UCSD-AML1 (cell line): ENCODE measurements at regions not wholly inside any gene's neighbourhood (a gene's known extent, or its start where the extent isn't known, plus 50 kb on each side); places are given as distances from the start of the nearest gene placed in this dataset.

Source experiments
- DNase-seq: peaks from one replicate; lab custom pipeline; 2025; ENCODE audit not compliant: unreplicated experiment; lab: John Stamatoyannopoulos, UW

DNA sequence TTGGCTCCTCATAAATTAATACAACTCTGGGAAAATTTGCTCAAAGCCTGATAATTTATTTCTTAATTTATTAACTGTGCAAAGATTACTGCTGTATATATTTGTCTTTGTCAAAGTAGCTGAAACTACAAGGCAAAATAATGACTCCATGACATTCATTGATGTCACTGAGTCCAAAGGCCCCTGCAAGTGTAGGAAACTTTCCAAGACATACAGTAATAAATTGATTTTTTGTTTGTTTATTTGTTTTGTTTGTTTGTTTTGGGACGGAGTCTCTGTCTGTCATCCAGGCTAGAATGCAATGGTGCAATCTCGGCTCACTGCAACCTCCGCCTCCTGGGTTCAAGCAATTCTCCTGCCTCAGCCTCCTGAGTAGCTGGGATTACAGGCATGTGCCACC, 96.8 kb upstream of the LPP start:
- no peak for DNase-seq

DNA sequence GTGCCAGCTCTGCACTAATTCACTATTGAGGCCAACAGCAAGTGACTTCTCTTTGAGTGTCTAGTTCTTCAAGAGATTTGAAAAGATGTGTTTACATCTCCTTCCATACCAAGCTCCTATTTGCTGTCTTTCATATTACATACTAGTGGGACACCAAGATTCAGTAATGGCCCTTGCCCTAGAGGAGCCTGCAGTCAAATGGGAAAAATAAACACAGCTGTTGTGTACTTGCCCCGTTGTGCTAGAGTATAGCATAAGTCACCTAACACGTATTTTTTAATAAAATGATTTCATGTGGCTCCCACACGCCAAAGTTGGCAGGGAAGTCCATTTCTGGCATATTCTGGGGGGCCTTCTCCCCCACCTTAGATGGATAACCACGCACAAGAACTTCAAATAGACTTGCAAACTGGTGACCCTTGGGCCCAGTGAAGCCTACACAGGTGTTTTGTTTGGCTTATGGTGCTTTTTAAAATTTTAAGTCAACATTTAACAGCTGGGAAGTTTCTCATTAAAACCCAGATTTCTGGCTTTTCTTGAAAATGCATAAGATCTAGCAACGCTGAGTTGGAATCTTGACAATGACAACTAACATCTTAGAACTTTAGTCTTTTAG, 95.3 kb upstream of the LPP start:
- no peak for DNase-seq

DNA sequence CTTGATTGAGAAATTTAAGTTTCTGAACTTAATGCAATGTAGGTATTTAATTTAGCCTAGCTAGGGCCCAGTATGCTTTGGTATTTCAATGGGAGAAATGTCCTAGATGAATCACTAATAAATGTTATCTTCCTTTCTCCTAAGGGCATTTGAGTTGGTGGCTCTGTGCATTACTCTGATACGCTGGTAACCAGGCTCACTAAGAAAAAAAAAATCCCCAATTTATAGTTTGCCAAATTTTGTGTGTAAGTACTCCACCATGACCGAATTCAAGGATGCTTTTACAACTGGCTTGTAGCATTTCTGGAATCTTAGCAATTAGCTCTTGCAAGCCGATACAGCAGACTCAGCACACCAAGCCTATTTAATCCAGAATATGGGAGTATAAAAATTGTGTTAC, 94.6 kb upstream of the LPP start:
- DNase-seq: no peak

DNA sequence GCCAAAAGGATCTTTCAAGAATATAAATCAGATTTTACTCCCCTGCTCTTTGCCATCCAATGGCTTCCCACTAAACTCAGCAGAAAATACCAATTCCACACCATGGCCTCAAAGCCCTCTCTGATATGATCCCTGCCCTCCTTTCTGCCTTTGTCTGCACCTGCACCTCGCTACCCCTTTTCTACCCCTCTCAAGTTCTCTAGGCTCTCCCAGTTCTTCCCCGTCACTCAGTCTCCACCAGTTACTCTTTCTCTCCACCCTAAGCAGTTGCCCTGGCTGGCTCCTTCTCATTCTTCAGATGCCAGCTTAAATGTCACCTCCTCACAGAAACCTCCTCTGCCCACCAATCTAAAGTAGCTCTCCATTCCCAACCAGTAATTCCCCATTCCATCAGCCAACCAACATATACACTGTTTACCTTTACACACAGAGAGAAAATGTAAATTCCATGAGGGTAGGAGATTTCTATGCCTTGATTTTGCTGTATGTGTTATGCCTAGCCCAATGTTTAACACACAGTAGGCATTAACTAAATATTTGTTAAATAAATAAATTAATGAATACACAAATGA, 93.6 kb upstream of the LPP start:
- no peak for DNase-seq

DNA sequence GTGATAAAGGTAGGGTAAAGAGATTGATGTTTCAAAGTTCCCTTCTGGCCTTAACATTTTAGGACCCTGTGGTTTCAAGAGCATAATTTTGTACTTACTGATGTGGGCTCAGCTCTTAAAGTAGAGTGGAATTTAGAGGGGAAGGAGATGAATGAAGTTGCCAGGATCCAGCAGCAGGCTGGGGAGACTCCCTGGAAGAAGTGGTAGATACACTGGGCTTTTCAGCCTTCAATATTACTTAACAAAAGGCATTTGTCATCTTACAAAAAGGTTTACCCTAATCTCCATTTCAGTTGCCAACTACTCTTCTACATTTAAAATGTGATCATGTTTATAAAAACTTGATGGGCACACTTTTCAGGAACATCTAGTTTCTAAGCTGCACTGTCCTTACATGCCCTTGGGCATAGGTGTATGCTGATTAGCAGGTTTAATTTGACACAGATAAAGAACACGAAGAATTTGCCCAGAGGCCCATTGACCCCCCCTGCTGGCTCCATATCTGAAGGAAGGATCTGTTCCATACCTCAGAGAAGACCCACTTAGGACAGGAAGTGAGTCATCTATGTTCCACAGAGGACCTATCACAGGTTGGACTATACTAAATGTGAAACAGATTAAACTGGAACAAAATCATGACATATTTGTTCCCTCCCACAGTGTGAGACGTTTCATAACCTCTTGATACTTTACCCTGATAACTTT, 93.0 kb upstream of the LPP start:
- DNase-seq: no peak

DNA sequence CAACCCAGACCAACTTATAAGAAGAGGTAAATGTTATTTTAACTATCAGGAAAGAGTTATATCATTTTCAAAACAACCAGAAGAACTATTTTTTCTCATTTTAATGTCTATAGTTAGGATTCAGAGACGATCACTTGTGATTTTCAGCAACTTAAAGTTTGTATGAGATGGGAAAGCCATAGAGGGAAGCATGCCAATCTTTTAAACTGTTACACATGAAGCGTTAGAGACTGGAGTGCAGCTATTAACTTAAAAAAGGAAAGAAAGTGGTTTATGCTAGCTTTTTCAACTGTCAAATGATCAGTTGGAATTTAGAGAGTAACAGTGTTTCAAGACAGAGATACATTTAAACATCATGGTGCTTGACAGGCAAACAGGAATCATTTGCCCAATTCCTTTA, 91.7 kb upstream of the LPP start:
- DNase-seq: no peak

DNA sequence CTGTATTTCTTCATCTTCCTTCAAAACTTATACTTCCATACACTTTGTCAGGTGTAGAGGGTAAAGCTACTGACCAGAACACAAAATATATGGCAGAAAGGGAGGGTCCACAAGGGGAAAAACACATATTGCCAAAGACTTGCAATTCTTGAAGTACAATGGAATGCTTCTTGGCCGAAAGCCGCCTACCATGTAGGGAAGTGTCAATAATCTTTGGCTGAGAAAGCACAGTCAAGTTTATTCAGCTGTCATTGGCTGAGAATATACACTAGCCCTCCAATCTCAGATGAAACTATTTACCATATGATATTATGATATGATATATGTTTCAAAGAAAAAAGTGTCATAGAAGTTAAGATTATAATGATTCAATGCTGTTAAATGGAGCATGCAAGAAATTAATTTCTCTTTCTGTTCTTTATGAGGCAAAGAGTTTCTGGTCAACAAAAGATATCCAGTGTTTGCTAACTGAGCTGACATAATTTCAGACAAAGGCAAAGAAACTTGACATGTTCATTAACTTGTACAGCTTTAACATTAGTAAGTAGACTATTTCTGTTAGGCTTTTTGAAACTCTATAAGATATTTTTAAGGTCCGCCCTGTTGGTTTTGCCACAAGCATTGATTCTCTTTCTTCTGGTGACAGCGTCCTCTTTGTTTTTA, 89.0 kb upstream of the LPP start:
- no peak for DNase-seq

DNA sequence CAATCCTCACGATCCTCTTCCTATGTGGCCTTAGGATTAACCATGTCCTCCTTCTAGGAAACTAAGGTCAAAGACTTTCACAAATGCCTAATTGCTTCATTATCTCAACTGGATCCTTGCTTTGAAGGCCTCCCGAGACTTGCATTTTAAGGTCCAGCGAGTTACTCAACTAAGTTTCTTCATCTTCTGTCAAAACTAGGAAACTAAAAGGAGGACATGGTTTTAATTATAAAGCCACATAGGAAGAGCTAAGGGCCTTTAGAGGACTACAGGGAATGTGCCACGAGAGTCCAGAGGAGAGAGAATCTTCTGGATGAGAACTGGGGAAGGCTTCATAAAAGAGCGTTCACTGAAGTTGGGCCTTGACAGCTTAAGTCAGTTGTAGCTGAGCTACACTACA, 87.8 kb upstream of the LPP start:
- no peak for DNase-seq

DNA sequence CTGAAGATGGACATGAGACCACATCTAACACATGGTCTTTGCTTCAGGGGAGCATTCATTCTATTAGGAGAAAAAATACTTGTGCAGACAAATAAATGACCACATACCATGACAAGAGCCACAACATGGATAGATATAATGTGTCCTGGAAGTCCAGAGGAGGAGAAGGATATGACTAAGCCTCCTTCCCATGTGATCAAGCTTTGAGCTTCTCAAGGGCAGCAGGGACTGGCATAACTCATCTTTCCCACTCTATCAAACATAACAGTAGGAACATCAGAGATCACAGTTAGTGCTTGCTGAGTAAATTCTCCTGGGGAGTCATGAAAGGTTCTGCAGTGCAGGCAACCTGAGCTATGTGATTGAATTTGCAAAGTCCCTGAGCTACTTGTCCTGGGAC, 86.0 kb upstream of the LPP start:
- no peak for DNase-seq

DNA sequence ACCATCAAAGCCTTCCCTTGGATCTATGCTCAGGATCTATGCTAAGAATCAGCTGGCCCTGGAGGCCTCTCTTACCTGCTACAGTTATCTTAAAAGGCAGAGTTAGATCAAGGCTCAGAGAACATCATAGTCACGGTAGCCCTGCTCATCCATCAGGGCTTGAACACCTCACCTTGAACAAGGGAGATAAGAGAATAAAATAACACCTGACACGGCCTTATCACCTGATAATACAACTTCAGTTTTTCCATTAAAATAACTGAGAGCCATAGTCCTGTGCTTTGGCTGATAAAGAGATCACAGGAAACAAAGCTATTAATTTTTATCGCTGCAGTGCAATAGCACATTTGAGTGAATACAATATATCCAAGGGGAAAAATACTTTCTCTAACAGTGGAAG, 85.6 kb upstream of the LPP start:
- DNase-seq: no peak

DNA sequence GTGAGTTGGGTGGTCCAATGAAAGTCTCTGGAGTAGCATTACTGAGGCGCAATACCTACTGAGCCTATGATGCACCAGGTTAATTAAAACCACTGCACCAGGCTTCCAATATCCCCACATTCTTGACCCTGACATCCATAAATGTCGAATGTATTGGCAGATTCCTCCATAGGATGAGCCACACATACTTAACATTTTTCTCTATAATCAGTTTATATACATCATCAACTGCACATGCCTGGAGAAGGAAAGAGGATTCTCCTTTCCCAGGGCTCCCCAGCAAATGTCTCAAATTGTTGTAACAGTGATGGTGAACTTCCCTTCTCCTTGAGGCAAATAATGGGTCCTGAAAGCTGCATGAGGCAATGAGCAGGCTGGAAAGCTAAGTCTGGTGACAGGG, 82.3 kb upstream of the LPP start:
- no peak for DNase-seq

DNA sequence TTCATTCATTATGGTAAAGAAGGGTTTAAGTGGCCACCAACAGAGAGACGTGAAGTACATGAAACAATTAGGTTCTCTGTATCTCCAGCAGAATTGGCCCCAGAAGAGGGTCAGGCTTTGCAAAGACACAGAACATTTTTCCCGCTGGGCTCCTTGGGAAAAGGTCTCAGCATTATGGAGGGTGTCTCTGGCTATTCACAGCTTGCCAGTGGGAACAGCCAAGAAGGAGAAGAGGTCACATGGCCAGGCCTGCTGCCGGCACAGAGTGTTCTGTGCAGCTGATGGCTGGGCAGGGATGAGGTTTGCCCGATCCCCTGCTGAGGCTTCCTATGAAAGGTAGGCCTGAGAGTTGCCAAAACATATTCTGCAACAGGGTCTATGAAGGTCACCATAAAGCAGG, 77.8 kb upstream of the LPP start:
- DNase-seq: no peak

DNA sequence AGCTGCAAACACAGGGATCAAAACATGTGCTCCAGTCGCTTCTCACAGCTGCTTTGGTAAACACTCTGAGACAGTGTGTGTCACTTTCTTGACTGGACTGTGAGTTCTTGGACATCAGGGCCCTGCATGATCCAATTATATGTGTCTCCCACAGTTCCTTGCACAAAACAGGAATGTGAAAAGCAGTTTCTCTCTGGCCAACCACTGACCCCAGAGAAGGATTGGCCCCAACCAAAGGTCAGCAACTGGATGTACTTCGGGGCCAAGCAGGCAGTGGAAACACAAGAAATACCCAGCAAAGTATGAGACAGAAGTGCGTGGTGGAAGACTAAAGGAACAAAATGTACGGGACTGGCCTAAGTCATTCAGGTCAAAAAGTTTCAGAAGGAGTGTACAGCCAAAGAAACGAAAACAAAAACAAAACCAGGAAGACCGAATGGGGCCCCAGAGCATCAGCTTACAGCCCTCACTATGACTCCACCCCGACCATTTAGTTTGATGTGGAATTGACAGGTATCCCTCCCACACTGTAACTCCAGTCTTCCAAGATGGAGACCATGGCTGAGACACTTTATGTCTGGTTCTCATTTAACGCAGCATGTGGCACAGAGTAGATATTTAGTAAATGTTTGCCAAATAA, 76.7 kb upstream of the LPP start:
- DNase-seq: no peak

DNA sequence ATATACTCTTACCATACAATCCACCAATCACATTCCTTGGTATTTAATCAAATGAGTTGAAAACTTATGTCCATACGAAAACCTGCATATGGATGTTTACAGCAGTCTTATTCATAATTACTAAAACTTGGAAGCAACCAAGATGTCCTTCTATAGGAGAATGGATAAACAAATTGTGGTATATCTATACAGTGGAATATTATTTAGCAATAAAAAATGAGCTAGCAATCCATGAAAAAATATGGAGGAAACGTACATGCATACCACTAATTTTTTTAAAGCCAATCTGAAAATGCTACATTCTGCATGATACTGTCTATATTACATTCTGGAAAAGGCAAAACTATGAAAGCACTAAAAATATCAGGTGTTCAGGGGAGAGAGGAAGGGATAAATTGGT, 73.9 kb upstream of the LPP start:
- no peak for DNase-seq

DNA sequence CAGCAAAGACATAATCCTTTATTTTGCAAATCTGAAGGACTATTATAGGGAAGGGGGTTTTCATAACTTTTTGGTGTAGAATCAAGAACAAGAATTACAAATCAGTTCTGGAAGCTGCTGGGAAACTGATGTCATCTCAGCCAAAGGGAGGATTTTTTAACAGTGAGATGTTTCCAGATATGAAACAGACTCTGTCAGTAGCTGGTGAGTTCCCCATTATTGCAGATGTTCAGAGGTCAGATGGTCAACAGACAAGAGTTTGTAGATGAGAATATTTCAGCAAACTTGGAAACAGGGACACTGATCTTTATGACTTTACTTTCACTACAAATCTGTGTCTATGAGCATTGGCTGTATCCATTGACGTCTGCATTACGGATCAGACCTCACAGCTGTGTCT, 71.9 kb upstream of the LPP start:
- no peak for DNase-seq

DNA sequence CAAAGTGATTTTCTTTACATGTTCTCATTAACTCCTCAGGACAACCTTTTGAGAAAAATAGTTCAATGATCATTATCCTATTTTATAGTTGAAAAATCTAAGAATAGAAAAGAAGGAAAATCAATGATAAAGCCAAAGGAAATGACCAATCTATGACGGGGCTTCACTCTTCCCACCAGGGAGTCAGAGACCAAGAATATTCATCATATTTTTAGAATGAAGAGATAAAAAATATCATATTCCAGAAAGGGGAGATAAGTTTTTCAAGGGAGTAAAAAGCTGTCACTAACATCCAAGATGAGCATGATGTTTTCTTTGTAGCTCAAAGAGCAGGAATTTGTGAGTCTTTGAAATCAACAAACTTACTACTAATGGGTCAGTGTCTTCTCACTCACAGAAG, 71.5 kb upstream of the LPP start:
- DNase-seq: no peak

DNA sequence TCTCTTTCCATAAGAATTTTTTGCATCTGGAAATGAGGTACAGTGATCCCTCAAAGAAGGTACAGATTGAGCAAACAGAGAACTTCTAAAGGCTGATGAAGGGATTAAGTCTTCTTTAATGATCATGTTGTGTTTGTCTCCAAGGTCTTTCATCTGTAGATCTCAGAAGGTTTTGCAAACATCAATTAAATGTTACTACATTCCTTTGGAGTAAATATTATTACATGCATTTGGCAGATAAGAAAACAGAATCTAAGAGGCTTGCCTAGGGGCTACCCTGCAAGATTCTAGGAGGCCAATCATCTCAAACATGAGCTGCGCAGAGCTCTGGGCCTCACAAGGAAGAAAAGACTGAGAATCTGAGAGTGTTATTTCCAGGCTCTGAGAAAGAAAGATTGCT, 70.9 kb upstream of the LPP start:
- no peak for DNase-seq

DNA sequence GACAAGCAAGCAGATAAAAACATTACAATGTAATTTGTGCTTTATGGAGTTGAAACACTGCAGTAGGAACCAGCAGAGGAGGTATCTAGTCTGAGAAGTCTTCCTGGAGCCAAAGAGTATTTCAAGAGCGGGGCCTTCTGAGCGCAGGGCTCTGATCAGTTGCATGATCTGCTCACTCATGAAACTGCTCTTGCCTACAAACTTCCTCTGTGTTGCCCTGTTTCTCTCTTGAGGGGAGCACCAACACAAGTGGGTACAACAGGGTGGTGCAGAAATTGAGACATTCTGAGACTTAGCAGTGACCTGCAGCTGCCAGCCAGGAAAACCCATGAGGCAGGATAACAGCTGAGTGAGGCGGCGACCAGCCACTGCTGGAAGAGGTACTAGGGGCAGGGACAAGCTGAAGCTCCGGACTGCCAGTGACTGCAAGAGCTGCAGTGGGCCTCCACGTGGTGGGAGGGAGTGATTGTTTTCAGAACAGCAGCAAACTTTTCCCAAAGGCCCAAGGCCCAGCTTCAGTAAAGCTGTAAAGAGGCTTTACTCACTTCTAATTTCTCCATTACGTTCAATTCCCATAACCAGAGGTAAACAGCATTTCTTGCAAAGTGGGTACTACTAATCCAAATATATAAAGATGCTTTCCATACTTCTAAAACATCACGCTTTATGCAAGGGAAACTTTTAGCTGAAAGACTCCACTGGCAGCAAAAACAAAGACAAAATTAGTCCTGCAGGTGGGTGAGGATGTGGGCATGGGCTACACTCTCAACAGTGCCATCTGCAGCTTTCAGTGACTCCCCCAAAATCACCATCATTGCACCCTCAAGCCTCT, 69.0 kb upstream of the LPP start:
- DNase-seq: no peak

DNA sequence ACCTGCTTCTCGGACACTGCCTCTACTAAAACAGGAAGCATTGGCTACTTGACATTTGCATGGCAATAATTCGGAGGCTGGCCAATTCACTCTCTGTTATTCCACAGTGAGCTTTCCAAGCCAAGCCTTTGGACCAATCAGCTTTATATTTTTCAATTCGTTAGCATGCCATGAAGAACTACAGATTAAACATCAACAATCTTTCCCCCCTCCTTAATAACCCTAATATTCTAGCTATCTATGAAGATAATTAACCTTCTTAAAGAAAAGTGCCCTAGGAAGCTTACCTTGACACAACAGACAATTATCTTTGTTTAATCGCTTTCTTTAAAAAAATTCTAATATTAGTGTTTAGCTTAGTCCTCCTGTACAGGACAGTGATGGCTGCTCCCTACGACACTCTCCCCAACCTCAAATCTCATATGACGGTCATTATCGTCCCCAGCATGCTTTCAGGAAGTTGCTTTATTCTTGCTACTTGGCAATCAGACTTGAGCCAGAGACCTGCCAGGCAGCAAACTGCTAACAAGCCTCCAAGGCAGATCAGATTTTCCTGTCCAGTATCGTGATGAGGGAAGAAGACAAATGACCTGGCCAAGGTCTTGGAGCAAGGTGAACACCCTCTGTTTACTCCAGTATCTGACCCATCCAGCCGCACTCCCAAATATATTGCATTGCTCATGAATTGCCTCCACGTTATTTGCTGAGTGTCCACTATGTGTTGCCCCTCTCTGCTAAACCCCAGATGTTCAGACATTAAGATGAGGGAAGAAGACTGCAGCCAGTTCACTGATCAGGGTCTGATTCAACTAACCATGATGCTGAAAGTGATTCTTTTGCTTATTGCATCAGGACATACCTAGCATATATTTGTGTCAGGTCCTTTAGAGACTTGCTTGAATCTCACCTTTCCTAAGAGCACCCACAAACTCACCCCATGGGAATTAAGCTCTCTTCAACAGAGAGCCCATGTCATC, 68.1 kb upstream of the LPP start:
- DNase-seq: no peak
